Gastroesophageal sphincter (tissue), 3 donors: ENCODE measurements at regions not wholly inside any gene's neighbourhood (a gene's known extent, or its start where the extent isn't known, plus 50 kb on each side); places are given as distances from the start of the nearest gene placed in this dataset.

Experiments
- CTCF ChIP-seq, 4 experiments: fragments of 200-600 bp in 2 of 4; fragments of 450-650 bp in 2 of 4; sonication (generic) in 1 of 4; IDR thresholded peaks; one replicate each; pipeline ENCODE4 v1.5.1; 2017 to 2019; ENCODE audit warnings: antibody characterized with exemption in 4 of 4, mild to moderate bottlenecking in 2 of 4, moderate library complexity in 2 of 4
- EP300 ChIP-seq: sonication (generic); formaldehyde crosslinking; IDR thresholded peaks from one replicate; pipeline ENCODE4 v1.6.1; 2017; ENCODE audit warnings: antibody characterized with exemption, mild to moderate bottlenecking

- TF ChIP-seq CTCF (IDR thresholded peaks at IDR 0.05) (no peak), EP300 (no peak)
Observed at GRCh38 chr4:116925900-116926457, 159.4 kb downstream of the TRAM1L1 start.
